ENCODE measurements at regions not wholly inside any gene's neighbourhood (a gene's known extent, or its start where the extent isn't known, plus 50 kb on each side); places are given as distances from the start of the nearest gene placed in this dataset.

GRCh38 chr12:23099104-23099503, 474.1 kb downstream of the ETNK1 start:
- Histone ChIP-seq H3K27me3 (replicated peaks in 1 of 2; ENCODE audit: control insufficient read depth in 2 of 2, insufficient read depth in 2 of 2, low read length in 1 of 2) (no peaks in the 10 kb centered on the region), H3K4me1 (ENCODE audit: control insufficient read depth, insufficient read depth, low read length) (no peaks in the 10 kb centered on the region), H2AFZ (ENCODE audit: control insufficient read depth, low read depth, low read length) (no peak overlapping the region), H3K4me3 (no peak overlapping the region), H3K79me2 (ENCODE audit: control insufficient read depth, insufficient read depth, low read length) (no peaks in the 10 kb centered on the region), H3K9ac (ENCODE audit: control insufficient read depth, insufficient read depth, low read length) (no peak overlapping the region), H3K27ac (ENCODE audit: control insufficient read depth, insufficient read depth) (no peak overlapping the region), H3K4me2 (ENCODE audit: control insufficient read depth, insufficient read depth) (no peak overlapping the region), H3K9me3 (replicated peaks; ENCODE audit: control insufficient read depth, insufficient read depth, low read length) (no peaks in the 10 kb centered on the region), H4K20me1 (ENCODE audit: control insufficient read depth, insufficient read depth) (no peaks in the 10 kb centered on the region), H3K36me3 (ENCODE audit: control insufficient read depth in 2 of 2, insufficient read depth in 2 of 2, low read length in 1 of 2) (no peaks in the 10 kb centered on the region)
- FAIRE-seq = no peak
- ChIA-PET SMC1A (ENCODE audit: uncharacterized antibody, unreplicated experiment) (no interaction called here), POLR2A (no interaction called here), CTCF (no interaction called here), RAD21 (ENCODE audit: unreplicated experiment) (no interaction called here)
- no TSS peak for BruUV-seq (replicated peaks)
- no peak for ATAC-seq
- no peak for DNase-seq (ENCODE audit: low read depth, low spot score)
- intact Hi-C loops (cut with micrococcal nuclease; ENCODE audit: unreplicated experiment) (no loop called here), in situ Hi-C loops (cut with MboI) (no loop called here)
- WGBS (ENCODE audit: insufficient coverage, insufficient replicate concordance, low lambda C conversion rate, missing lambda C conversion rate) = 0% methylated on average over 5 of the region's 5 CpGs
- no peak for TF ChIP-seq ATF7 (IDR thresholded peaks at IDR 0.05; ENCODE audit: low read depth)
- no peak for TF ChIP-seq EP300 (IDR thresholded peaks at IDR 0.05; ENCODE audit: borderline replicate concordance in 1 of 2, control insufficient read depth in 1 of 2, low read depth in 2 of 2, low read length in 2 of 2)
- TF ChIP-seq STAT3 (IDR thresholded peaks at IDR 0.05; ENCODE audit: low read depth, low read length) = no peak
- no peak for TF ChIP-seq ZNF24 (IDR thresholded peaks at IDR 0.05)
- TF ChIP-seq ZBTB11 (CRISPR knock-in tag; IDR thresholded peaks at IDR 0.05) = no peak
- TF ChIP-seq HSF1 (IDR thresholded peaks at IDR 0.05; ENCODE audit: low read depth, low read length) = no peak
- no peak for TF ChIP-seq TCF7 (IDR thresholded peaks at IDR 0.05; ENCODE audit: borderline replicate concordance)
- no peak for TF ChIP-seq E4F1 (IDR thresholded peaks at IDR 0.05; ENCODE audit: borderline replicate concordance, partially characterized antibody)
- TF ChIP-seq CEBPZ (IDR thresholded peaks at IDR 0.05; ENCODE audit: low read depth, low read length) = no peak
- no peak for TF ChIP-seq ZBTB33 (IDR thresholded peaks at IDR 0.05)
- no peak for TF ChIP-seq FOXM1 (IDR thresholded peaks at IDR 0.05; ENCODE audit: low read depth, low read length)
